ENCODE measurements at regions not wholly inside any gene's neighbourhood (a gene's known extent, or its start where the extent isn't known, plus 50 kb on each side); places are given as distances from the start of the nearest gene placed in this dataset.

DNA sequence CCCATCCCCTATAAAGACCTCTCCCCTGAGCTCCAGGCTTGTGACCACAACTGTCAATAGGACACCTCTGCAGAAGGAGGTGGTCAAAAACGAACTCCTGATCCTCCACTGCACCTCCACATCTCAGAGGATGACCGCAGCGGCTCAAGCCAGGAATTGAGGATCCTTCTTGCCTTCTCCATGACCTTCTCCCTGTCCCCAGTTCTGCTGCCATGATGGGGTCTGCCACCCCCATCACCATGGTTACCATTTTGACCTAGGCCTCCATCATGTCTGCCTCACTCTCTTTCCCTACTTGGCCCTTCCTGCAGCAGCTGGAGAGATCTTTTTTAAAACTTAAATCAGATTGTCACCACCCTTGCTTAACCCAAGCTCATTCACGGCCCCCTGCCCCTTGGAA lies 81.3 kb upstream of the LINGO1 start:
- DNase-seq (ENCODE audit: low read depth in 2 of 2), result no peak

DNA sequence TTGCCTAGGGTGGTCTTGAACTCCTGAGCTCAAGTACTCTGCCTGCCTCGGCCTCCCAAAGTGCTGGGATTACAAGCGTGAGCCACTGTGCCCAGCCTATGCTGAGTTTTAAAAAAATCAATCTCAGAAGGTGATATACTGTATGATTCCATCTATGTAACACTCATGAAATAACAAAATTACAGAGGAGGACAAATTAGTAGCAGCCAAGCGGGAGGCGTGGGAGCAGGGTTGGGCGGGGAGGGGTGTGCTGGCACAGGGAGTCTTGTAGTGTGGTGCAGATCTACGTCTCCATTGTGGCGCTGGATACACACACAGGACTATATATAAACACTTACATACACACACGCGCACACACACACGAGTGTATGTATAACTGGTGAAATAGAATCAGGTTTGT lies 80.6 kb upstream of the LINGO1 start:
- no peak for DNase-seq (ENCODE audit: low read depth in 2 of 2)

DNA sequence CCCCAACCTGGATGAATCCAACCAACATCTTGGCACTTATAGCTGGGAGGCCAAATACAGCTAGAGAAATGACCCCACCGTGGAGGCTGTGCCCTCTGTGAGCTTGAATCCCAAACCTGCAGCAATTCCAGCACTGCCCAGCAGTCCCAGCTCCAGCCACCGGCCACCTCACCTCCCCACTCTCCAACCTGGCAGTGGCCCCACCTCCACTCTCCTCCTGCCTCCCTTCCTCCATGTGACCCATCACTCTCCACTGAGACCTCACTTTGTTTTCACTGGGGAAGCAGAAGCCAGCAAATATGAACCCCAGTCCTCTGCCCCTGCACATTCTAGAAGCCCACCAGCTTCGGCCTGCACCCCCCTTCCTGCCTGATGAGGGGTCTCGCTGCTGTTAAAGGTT lies 79.7 kb upstream of the LINGO1 start:
- no peak for DNase-seq (ENCODE audit: low read depth in 2 of 2)

DNA sequence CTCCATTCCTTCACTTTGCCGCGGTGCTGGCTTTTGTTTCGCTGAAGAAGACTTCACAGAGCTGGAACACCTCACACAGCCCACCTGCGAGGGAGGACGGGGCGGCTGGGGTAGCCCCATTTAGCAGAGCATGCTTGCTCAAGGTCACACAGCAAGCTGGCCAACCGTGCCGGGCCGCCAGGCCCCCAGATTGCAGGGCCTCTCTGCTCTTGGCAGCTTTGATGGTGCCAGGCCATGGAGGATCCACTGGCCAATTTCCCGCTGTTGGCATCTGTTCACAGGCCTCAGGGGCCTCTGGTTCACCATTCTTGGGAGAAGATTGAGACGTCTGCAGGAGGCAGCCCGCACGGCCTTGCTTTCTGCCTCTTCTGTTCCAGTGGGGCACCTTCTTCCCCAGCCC lies 77.9 kb upstream of the LINGO1 start:
- DNase-seq (ENCODE audit: low read depth in 2 of 2), result no peak

DNA sequence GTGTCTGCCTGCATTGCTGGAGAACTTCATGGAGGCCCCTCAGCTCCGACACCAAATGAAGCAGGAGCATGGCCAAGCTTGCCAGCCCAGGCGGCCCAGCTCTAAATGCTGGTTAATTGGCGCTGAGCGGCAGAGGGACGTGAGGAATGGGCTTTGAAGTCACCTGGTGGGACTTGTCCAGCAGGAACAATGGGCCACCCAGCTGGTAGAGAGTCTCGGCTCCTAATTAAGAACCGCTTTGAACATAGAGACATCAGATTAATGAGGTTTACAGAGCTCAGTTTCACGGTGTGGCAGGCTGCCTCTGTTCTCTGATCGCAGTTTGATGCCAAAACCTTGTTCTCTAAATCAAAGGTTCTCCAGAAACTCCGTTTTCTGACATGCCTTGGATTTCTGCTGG lies 77.5 kb upstream of the LINGO1 start:
- no peak for DNase-seq (ENCODE audit: low read depth in 2 of 2)

DNA sequence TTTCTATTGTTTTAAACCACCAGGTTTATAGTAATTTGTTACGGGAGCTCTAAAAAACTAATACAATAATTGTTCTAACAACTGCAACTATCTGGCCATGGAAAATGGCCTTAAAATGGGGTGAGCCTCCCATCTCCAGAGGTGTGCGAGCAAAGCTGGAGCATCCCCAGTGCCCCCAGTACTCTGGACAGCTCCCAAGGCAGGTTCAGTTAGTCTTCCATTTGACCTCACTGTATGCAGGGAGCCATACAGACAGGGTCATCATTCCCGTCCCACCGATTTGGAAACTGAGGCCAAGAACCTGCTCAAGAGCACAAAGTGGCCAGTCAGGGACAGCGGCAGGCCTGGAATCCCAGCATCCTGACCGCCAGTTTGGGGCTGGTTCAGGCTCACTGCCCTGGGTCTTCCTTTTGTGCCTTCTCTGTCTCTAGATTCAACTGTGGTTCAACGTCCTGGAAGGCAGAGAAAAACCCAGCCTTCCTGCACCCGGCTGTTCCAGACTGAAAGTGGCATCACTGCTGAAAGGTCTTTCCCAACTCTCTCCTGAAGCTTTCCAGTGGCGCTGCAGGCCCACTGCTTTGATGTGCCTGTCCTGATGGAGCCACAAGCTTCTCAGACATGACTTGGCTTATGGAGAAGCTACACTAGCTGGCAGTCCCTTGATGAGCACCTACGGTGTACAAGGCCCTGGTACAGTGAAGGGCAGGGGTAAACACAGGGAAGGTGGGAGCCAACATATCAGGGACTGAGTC lies 76.6 kb upstream of the LINGO1 start:
- DNase-seq (ENCODE audit: low read depth in 2 of 2), result no peak

DNA sequence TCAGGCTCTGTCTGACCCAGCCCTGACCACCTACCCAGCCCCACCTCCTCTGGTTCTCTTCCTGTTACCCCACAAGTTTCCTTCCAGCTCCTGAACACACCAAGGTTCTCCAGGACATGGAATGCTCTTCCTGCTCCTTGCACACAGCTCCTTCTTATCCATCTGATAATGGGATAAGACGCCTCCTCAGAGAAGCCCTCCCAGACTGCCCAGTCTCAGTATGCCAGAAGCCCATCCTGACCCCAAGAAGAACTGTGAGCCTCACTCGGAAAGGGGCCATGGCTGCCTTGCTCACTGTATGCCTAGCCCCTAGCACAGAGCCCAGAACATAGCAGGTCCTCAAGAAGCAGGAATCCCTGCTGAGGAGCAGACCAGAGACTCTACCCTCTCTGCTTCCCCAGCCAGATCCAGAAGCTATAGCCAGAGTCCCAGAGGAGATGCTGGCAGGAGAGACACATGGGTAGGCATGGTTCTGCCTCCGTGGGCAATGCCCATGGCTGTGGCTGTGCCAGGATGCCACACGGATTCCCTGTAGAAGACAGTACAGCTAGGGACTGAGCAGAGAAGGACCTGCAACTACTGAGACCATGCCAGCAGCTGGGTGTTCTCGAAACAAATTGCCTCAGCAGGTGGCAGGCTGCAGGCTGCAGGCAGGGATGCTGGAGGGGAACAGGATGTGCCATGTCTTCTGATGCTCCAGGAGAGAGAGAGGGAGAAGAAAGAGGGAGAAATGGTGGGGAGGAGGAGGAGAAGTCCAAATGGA lies 74.0 kb upstream of the LINGO1 start:
- no peak for DNase-seq (ENCODE audit: low read depth in 2 of 2)

DNA sequence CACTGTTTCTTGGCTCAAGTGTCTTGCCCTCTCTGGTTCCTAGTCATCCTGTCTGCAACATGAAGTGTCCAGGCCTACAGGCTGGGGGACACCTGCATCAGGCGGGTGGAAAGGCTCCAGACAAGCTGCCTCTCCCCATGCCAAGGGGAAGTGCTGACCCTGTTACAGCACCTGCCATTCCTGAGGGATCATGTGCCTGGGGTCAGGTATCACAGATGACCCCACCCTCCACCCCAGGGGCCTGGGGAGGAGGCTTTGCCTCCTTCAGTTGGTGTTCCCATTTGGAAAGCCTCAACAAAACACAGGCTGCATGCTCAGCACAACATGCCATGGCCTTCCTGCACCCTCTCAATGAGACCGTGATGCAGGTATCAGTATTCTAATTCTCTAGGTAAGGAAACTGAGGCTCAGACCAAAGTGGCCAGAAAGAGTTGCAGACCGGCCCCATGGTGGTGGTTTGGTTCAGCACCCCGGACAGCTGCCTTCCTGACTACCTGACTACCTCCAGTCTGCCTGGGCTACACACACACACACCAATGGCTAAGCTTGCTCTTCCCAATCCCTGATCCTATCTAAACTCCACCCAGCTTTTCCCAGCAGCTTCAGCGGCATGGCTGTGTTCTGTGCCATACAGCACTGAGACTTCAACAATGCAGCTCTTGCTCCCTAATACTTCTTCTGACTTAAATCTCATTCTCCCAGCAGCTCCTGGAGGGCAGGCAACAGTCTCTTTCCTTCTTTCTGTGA lies 69.7 kb upstream of the LINGO1 start:
- peak; percentile 28 to 55 for DNase-seq (ENCODE audit: low read depth in 2 of 2)

DNA sequence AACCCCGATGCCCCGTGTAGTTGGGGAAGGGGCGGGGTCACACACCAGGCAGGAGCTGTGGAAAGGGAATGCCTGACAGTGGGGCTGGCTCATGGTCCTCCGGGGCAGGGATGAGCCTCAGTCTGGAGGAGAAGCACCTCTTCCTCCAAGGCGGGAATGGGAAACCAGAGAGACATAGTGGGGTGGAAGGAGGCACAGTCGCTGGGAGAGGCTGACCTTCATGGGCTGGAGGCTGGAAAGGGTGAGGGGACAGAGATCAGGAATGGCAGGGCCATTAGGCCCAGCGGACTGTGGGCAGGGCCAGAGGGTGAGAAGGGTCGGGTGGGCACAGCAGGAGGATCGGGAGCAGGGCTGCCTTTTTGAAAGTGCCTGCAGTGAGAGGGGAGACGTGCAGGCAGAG lies 65.8 kb upstream of the LINGO1 start:
- DNase-seq (ENCODE audit: low read depth in 2 of 2), result no peak

DNA sequence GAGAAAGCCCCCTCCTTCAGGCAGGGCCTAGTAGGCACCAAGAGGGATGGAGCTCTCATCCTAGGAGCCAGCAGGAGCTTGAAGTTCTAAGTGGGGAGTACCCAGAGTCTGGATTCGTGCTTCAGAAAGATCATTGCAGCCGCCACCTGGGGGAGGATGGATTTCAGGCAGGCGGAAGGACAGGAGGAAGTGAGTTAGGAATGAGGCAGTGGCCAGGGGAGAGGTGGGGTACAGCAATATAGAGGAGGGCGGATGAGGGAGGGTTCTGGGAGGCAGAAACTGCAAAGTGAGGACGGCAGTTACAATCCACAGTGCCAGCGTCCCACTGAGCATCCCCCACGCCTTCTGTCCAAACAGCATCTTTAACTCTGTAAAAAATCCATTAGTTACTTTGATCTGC lies 65.2 kb upstream of the LINGO1 start:
- DNase-seq (ENCODE audit: low read depth in 2 of 2), result no peak

DNA sequence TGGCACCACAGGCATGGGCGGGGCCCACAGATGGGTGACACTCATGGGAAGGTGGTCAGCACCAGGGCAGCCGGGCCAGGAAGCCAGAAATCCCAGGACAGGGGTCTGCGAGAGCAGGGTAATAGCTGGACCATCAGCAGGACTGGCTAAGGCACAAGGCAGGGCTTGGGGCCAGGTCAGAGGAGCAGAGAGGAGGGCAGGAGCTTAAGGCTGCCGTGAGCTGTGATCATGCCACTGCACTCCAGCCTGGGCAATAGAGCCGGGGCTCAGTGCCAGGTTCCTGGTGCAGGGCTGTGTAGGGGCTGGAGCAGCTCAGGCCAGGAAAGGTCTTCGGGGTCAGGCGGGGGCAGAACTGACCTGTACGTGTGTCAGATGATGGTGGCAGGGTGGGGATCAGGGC lies 64.2 kb upstream of the LINGO1 start:
- no peak for DNase-seq (ENCODE audit: low read depth in 2 of 2)

DNA sequence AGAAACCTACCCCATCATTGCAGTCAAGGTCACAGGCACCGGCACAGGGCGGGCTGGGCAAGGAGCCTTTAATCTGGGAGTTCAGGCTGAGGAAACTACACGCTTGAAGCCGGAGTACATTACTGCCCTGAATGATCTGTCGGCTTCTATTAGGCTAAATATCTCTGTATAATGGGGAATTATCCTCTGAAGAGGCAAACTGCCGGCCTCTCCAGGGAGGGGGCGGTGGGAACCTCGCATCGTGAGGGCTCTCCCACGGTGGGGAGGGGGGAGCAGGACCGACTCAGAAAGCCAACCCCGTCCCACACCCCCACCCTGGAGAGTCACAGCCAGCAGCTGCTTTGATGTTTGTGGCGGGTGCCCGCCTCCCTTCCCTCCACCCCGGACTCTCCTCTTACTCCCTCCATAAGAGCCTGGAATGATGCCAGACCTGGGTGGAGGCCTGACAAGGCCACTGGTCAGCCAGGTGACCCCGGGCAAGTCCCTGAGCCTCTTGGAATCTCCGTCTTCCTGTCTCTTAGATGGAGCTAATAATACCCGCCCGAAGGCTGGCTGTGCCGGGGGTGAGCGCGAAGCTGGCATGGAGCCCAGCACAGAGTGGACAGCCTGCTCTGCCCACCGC lies 63.4 kb upstream of the LINGO1 start:
- DNase-seq (ENCODE audit: low read depth in 2 of 2), result no peak

DNA sequence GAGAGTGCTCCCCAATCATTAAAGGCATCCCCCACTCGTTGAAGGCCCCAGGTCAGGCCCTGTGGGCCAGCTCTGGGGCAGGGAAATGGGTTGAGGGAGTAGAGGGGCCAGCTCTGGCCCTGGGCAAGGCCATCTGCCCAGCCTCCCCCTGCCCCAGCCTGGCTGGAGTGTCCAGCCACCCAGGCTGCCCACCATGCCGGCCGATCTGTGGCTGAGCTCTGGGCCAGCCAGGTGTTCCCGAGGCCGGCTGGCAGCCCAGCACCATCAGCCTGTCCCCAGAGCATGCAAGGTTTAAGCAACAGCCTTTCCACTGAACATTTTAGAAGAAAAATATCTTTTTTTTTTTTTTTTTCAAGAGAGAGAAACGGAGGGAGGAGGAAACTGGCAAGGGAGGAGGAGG lies 62.8 kb upstream of the LINGO1 start:
- DNase-seq (ENCODE audit: low read depth in 2 of 2), result no peak

DNA sequence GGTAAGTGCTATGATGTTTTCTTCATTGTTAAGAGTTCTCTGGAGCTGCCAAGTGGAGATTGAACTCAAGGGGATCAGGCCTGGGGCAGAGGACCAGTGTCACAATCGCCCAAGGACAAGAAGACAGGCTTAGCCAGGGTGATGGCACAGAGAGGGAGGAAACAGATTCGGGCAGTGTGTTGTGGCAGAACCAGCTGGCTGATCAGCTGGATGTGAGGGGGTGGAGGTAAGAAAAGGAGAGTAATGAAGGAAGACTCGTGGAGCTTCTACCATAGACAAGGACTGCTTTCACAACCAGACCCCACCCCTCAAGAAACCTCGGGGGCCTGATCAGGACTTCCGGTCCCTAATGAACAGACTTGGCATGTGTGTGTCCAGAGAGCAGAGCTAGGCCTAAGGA lies 60.9 kb upstream of the LINGO1 start:
- DNase-seq (ENCODE audit: low read depth in 2 of 2), result no peak

DNA sequence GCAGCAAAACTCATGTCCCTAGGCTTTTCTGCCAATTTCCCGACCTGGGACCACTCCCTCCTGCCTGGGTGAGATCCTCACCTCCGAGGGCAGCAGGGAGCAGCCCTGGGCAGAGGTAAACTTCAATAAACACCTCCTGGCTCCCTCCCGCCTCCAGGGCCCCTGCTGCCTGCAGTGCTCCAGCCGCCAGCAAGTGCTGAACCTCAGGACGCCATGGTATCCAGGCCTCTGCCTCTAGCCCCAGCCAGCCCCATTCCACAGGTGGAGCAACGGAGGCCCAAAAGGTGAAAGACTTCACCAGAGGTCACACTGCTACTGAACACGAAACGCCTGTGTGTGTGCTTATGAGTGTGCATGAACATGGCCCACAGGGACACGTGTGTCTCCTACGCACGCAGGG lies 59.9 kb upstream of the LINGO1 start:
- no peak for DNase-seq (ENCODE audit: low read depth in 2 of 2)

DNA sequence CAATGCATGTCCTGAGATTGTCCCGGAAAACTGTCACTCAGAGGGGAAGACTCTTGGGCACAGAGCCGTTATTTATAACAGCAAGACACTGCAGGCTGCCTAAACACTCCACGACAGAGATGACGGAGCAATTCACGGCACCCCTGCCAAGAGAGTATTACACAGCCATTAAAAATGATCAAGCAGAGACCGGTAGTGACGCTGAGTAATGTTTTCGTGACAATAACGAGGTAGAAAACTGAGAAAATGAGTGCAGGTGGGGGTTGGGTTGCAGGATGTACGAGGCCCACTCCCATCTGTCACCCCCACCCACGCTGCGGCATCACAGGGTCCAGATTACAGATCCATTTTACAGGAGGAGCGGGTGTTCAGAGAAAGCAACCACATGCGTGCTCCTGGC lies 58.9 kb upstream of the LINGO1 start:
- no peak for DNase-seq (ENCODE audit: low read depth in 2 of 2)

DNA sequence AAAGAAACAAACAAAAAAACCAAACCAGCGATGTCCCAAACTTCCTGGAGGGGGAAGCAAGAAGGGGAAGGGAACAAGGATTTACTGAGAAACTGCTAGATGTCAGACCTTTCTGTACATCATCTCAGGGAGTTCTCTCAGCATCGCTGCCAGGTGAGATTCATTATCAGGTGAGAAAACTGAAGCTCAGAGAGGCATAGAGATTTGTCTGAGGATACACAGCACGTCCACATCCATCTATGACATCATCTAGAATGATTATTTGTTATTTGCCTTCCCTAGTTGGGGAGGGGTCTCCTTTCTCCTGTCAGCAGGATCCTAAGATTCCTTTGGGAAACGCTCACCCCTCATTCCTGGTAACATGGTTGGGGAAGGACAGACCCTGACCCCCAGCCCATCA lies 57.1 kb upstream of the LINGO1 start:
- DNase-seq (ENCODE audit: low read depth in 2 of 2), result no peak

DNA sequence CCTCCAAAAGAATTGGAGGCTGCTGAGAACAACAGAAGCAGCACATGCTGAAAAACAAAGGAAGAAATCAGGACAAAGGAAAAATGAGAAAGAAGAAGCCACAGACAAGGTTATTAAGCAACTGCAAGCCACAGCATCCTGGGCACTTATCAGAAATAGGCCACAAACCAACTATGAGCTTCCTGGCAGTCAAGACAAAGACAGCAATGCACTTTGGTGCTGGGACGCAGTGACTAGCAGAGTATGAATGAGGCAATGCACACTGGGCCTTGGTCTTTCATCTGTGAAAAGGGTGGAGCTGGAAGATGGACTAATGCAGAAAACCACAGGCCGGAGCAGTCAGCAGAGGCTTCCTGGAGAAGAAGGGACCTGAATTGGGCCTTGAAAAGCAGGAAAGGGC lies 56.0 kb upstream of the LINGO1 start:
- no peak for DNase-seq (ENCODE audit: low read depth in 2 of 2)

DNA sequence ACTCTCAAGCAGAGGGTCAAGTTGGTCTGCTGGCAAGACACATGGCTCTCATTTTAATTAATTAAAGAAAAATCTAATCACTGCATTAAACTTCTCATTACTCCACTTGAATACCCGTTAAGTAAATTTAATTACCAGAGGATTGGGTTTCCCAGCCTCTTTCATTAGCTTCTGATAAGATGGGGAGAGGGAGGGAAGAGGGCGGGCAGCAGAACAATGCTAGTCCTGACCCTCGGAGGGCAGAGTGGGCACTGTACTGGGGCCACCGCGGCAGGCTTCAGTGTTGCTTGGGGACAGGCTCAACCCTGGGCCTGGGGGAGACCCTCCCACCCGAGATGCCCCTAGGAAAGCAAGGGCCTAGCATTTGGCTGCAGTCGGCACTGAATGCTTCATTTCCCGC lies 55.6 kb upstream of the LINGO1 start:
- DNase-seq (ENCODE audit: low read depth in 2 of 2), result no peak

DNA sequence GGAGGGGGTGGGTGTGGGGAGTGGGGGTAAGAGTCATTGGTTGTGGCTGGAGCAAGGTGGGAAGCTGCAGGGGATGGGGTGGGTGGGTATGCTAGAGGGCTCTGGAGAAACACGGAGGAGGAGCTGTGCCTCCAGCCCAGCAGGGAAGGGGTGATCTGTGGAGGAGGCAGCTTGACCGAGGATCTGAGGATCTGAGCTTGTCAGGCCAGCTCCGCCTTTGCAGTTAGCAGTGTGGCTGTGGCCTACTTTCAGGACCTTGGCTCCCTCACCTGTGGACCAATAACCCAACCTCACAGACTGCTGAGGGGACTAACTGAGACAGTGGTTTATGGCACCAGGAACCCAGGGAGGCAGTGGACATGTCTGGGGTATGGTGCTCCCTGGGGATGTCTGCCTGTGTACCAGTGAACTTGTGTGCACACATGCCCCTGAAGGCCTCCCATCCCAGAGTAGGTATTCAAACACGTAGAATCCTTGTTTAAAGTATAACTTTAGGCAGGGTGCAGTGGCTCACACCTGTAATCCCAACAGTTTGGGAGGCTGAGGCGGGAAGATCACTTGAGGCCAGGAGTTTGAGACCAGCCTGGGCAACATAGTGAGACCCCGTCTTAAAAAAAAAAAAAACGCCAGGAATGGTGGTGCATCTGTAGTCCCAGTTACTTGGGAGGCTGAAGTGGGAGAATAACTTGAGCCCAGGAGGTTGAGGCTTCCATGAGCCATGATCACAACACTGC lies 52.5 kb upstream of the LINGO1 start:
- no peak for DNase-seq (ENCODE audit: low read depth in 2 of 2)

DNA sequence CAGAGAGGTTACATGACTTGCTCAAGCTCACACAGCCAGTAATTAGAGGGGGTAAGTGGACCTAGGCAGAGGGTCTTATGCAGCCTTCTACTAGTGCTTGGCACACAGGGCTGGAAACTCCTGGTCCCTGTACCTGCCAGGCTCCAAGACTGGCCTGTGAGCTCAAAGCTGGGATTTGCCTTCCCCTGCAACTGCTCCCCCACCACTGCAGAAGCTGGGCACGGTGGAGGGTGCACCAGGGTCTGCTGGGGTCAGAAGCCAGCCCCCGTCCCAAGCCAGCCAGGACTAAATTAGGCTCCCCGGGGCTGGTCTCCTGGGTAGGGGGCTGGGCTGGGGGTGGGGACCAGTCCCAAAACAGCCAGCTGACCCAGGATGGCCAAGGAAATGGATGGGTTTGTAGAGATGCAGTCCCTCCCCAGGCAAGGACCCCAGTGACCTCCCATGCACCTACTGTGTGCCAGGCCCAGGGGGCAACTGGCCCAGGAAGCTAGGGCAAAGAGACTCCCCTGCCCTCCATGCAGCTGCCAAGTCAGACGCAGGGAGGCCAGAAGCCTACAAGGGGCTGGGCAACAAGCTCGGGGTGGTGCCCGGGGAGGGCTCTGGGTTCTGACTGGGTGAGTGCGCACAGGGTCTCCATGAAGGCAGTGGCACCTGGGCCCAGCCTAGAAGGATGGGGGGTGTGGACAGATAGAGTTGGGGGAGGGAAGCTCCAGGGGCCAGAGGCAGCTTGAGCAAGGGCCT lies 51.8 kb upstream of the LINGO1 start:
- DNase-seq (ENCODE audit: low read depth in 2 of 2), result no peak

All from lung microvascular endothelial cell (primary cell).